Glutamatergic neuron (in vitro differentiated cells): ENCODE measurements at regions not wholly inside any gene's neighbourhood (a gene's known extent, or its start where the extent isn't known, plus 50 kb on each side); places are given as distances from the start of the nearest gene placed in this dataset.
A peak's percentile ranks its signal among the peaks of the same experiment; 100 is the strongest.
"Not testable (repeated sequence)": the region's sequence is repeated elsewhere in the genome, so short reads cannot be mapped to it uniquely, and the experiment has no call there.

Experiments used
- DNase-seq: peaks from one replicate; pipeline ENCODE4 v3.0.0; 2022
- H3K27ac Mint-ChIP-seq: one replicate; pipeline ENCODE4 v1.8.0; 2020; ENCODE audit warnings: mild to moderate bottlenecking, mixed read lengths, inconsistent platforms; ENCODE audit not compliant: unreplicated experiment
- H3K27me3 Mint-ChIP-seq: one replicate; pipeline ENCODE4 v1.8.0; 2020; ENCODE audit warnings: mild to moderate bottlenecking, moderate library complexity, mixed read lengths, inconsistent platforms; ENCODE audit not compliant: unreplicated experiment
- H3K36me3 Mint-ChIP-seq: one replicate; pipeline ENCODE4 v1.8.0; 2020; ENCODE audit warnings: mild to moderate bottlenecking, mixed read lengths, inconsistent platforms; ENCODE audit not compliant: unreplicated experiment
- H3K4me1 Mint-ChIP-seq: one replicate; pipeline ENCODE4 v1.8.0; 2020; ENCODE audit warnings: mild to moderate bottlenecking, low read depth, mixed read lengths, inconsistent platforms; ENCODE audit not compliant: unreplicated experiment
- H3K4me3 Mint-ChIP-seq: one replicate; pipeline ENCODE4 v1.8.0; 2020; ENCODE audit warnings: mild to moderate bottlenecking, mixed read lengths, inconsistent platforms; ENCODE audit not compliant: unreplicated experiment
- H3K9me3 Mint-ChIP-seq: one replicate; pipeline ENCODE4 v1.8.0; 2020; ENCODE audit warnings: mild to moderate bottlenecking, moderate library complexity, mixed read lengths, inconsistent platforms; ENCODE audit not compliant: unreplicated experiment
- TF ChIP-seq, protein P1 (sequence below): fragments of 200-600 bp; sonication (generic); IDR thresholded peaks from one replicate; pipeline ENCODE4 v1.5.0; 2021; ENCODE audit not compliant: partially characterized antibody, unreplicated experiment

DNA sequence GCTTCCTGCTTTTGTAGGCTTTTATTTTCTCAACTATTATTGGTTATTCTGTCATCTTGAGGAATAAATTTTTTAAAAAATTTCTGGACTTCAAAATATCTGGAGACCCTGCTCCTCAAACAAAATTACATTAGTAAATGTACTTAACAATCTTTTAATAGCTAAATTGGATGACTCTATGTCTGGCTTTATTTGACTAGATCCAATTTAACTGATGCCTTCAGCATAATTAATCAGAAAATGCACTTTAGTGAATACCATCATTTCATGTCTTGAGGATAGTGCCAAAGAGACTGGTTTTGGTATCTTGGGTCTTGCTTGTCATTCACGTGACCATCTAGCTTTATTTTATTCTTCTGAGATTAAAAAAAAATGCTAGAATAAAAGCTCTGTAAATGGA is 1301.2 kb downstream of the JRKL start:
- H3K27me3 Mint-ChIP-seq, result no peaks in the 10 kb centered on the region
- no peak overlapping the region for H3K27ac Mint-ChIP-seq
- no peaks in the 10 kb centered on the region for H3K36me3 Mint-ChIP-seq
- DNase-seq, result no peak
- H3K4me3 Mint-ChIP-seq, result no peak overlapping the region
- peaks cover 2% of the 10 kb centered on the region for H3K9me3 Mint-ChIP-seq
- peaks cover 7% of the 10 kb centered on the region for H3K4me1 Mint-ChIP-seq
- TF ChIP-seq, protein P1, sequence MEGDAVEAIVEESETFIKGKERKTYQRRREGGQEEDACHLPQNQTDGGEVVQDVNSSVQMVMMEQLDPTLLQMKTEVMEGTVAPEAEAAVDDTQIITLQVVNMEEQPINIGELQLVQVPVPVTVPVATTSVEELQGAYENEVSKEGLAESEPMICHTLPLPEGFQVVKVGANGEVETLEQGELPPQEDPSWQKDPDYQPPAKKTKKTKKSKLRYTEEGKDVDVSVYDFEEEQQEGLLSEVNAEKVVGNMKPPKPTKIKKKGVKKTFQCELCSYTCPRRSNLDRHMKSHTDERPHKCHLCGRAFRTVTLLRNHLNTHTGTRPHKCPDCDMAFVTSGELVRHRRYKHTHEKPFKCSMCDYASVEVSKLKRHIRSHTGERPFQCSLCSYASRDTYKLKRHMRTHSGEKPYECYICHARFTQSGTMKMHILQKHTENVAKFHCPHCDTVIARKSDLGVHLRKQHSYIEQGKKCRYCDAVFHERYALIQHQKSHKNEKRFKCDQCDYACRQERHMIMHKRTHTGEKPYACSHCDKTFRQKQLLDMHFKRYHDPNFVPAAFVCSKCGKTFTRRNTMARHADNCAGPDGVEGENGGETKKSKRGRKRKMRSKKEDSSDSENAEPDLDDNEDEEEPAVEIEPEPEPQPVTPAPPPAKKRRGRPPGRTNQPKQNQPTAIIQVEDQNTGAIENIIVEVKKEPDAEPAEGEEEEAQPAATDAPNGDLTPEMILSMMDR, result no peak

DNA sequence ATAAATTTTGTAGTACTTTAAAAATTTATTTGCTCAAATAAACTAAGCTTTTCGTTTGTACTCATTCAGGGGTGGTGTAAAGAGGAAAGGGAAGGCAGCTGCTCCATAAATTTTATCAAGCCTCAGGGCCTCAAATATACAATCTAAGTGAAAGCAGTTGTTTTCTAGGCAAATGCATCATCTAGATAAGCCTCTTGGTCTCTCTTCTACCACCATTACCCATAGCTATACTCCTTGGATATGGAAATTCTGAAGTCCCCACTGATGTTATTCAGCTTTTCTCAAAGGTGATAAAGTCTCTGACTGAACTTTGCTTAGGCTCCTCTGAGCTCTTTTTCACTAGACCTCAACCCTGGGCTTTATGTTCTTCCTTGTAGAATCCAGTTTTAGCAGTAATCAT is 1313.1 kb downstream of the JRKL start:
- no peaks in the 10 kb centered on the region for H3K27me3 Mint-ChIP-seq
- no peaks in the 10 kb centered on the region for H3K36me3 Mint-ChIP-seq
- H3K4me3 Mint-ChIP-seq, result no peak overlapping the region
- no peak for DNase-seq
- H3K4me1 Mint-ChIP-seq, result peaks cover 13% of the 10 kb centered on the region
- TF ChIP-seq, protein P1, result no peak
- H3K27ac Mint-ChIP-seq, result peak overlapping the region; percentile 49
- peaks cover 2% of the 10 kb centered on the region for H3K9me3 Mint-ChIP-seq

DNA sequence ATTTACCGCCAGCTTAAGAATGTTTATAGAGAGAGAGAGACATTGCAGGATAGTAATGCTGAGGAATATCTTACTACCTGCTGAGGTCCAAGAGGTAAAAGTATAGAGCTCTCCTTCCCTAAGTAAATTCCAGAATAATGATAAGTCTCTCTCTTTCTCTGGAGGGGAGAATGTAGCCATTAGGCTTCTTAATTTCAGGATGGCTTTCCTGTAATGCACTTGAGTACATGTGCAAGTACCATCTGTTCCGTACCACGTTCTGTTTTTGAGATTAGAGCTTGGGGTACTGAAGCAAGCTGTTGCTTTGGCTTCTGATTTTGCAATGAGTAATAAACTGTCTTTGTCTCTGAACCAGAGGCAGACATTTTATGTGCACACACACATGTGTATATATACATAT is 1314.0 kb downstream of the JRKL start:
- Mint-ChIP-seq H3K27ac (peak overlapping the region; percentile 49), H3K27me3 (no peaks in the 10 kb centered on the region), H3K4me3 (no peak overlapping the region), H3K4me1 (peaks cover 13% of the 10 kb centered on the region), H3K36me3 (no peaks in the 10 kb centered on the region), H3K9me3 (peaks cover 2% of the 10 kb centered on the region)
- DNase-seq, result no peak
- TF ChIP-seq, protein P1, result no peak

DNA sequence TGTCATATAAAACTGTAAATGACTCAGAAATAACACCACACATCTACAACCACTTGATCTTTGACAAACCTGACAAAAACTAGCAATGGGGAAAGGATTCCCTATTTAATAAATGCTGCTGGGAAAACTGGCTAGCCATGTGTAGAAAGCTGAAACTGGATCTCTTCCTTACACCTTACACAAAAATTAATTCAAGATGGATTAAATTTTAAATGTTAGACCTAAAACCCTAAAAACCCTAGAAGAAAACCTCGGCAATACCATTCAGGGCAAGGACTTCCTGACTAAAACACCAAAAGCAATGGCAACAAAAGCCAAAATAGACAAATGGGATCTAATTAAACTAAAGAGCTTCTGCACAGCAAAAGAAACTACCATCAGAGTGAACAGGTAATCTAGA is 1315.3 kb upstream of the CNTN5 start:
- H3K4me3 Mint-ChIP-seq, H3K27me3 Mint-ChIP-seq, H3K36me3 Mint-ChIP-seq, DNase-seq, H3K9me3 Mint-ChIP-seq: not testable (repeated sequence)
- Mint-ChIP-seq H3K27ac (peak overlapping the region; percentile 34), H3K4me1 (peaks cover 13% of the 10 kb centered on the region)

DNA sequence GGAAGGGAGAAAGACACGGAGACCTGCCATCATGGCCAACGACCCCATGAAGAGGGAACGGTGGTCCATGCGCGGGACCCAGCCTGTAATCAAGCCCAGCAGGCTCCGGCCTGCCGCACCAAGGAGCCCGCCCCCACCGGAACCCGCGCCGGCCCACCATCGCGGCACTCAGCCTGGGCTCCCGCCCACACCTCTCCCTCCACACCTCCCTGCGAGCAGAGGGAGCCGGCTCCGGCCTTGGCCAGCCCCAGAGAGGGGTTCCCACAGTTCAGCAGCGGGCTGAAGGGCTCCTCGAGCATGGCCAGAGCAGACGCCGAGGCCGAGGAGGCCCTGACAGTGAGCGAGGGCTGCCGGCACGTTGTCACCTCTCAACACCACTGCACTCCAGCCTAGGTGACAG is 1302.8 kb upstream of the CNTN5 start:
- peaks cover 3% of the 10 kb centered on the region for H3K9me3 Mint-ChIP-seq
- no peaks in the 10 kb centered on the region for H3K36me3 Mint-ChIP-seq
- TF ChIP-seq, protein P1, result no peak
- no peaks in the 10 kb centered on the region for H3K4me1 Mint-ChIP-seq
- no peak overlapping the region for H3K4me3 Mint-ChIP-seq
- peak; percentile 18 for DNase-seq
- no peak overlapping the region for H3K27ac Mint-ChIP-seq
- peaks cover 2% of the 10 kb centered on the region for H3K27me3 Mint-ChIP-seq

DNA sequence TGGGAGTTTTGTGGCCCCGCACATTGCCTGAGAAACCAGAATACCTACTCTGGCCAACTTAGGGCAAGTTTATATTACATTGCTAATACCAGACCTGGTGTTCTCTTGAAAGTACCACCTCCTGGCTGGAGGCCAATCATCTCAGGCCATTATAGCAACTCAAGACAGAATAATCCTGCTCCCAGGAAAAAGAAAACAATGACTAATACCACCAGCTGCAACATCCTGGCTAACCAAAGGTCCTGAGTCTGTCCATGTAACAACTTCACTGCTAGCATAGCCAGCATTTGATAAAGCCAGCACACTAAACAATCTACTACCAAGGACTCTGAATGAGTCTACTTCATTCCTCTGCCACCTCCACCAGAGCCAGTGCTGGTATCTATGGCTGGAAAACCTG is 1298.7 kb upstream of the CNTN5 start:
- H3K4me3 Mint-ChIP-seq, result no peak overlapping the region
- no peaks in the 10 kb centered on the region for H3K4me1 Mint-ChIP-seq
- H3K36me3 Mint-ChIP-seq, result no peaks in the 10 kb centered on the region
- H3K27me3 Mint-ChIP-seq, result peaks cover 2% of the 10 kb centered on the region
- no peak for DNase-seq
- H3K9me3 Mint-ChIP-seq, result peaks cover 3% of the 10 kb centered on the region
- H3K27ac Mint-ChIP-seq, result no peak overlapping the region
- TF ChIP-seq, protein P1, result no peak
